H9 (cell line): ENCODE measurements at regions not wholly inside any gene's neighbourhood (a gene's known extent, or its start where the extent isn't known, plus 50 kb on each side); places are given as distances from the start of the nearest gene placed in this dataset.

Source experiments
- DNase-seq: peaks from one replicate; pipeline ENCODE4 v3.0.0-alpha.2; 2017
- H2AFZ ChIP-seq: one replicate; pipeline ENCODE4 v1.6.1; 2013; ENCODE audit warnings: mild to moderate bottlenecking, low read length, control low read depth, moderate library complexity
- H2AK5ac ChIP-seq: 2 replicates; pipeline ENCODE4 v1.6.1; 2013; ENCODE audit warnings: low read length, control low read depth, mixed read lengths; ENCODE audit not compliant: insufficient read length
- H2BK120ac ChIP-seq: one replicate; pipeline ENCODE4 v1.6.1; 2013; ENCODE audit warnings: low read depth, mild to moderate bottlenecking, low read length, control low read depth, inconsistent platforms; ENCODE audit not compliant: poor library complexity, severe bottlenecking
- H2BK12ac ChIP-seq: 2 replicates; pipeline ENCODE4 v1.6.1; 2013; ENCODE audit warnings: low read length, control low read depth, mixed read lengths, low read depth; ENCODE audit not compliant: insufficient read length
- H2BK15ac ChIP-seq: 2 replicates; pipeline ENCODE4 v1.6.1; 2013; ENCODE audit warnings: low read depth, low read length, control low read depth
- H2BK20ac ChIP-seq: one replicate; pipeline ENCODE4 v1.6.1; 2013; ENCODE audit warnings: low read depth, mild to moderate bottlenecking, low read length, control low read depth, inconsistent platforms; ENCODE audit not compliant: poor library complexity, severe bottlenecking
- H2BK5ac ChIP-seq: 2 replicates; pipeline ENCODE4 v1.6.1; 2013; ENCODE audit warnings: low read length, control low read depth, mixed read lengths; ENCODE audit not compliant: insufficient read length
- H3K14ac ChIP-seq: 2 replicates; pipeline ENCODE4 v1.6.1; 2013; ENCODE audit warnings: low read length, control low read depth; ENCODE audit not compliant: insufficient read depth
- H3K18ac ChIP-seq: 2 replicates; pipeline ENCODE4 v1.6.1; 2013; ENCODE audit warnings: low read depth, mild to moderate bottlenecking, mixed read lengths, low read length, control low read depth; ENCODE audit not compliant: insufficient read length
- H3K23ac ChIP-seq: 2 replicates; pipeline ENCODE4 v1.6.1; 2013; ENCODE audit warnings: low read length, control low read depth, mixed read lengths, low read depth; ENCODE audit not compliant: insufficient read length
- H3K23me2 ChIP-seq: 2 replicates; pipeline ENCODE4 v1.6.1; 2013; ENCODE audit warnings: low read depth, mild to moderate bottlenecking, mixed read lengths, low read length, control low read depth; ENCODE audit not compliant: insufficient read length, poor library complexity, severe bottlenecking
- H3K27ac ChIP-seq: 2 replicates; pipeline ENCODE4 v1.5.1; 2013; ENCODE audit warnings: low read length, control low read depth, mixed read lengths, low read depth; ENCODE audit not compliant: insufficient read length
- H3K27me3 ChIP-seq: 2 replicates; pipeline ENCODE4 v1.6.1; 2013; ENCODE audit warnings: low read length, control low read depth, inconsistent platforms; ENCODE audit not compliant: insufficient read depth
- H3K4ac ChIP-seq: 2 replicates; pipeline ENCODE4 v1.6.1; 2013; ENCODE audit warnings: low read depth, mild to moderate bottlenecking, control low read depth, inconsistent platforms, low read length, moderate library complexity
- H3K4me1 ChIP-seq: 2 replicates; pipeline ENCODE4 v1.6.1; 2013; ENCODE audit warnings: low read length, control low read depth, inconsistent platforms; ENCODE audit not compliant: insufficient read depth
- H3K4me2 ChIP-seq: 2 replicates; pipeline ENCODE4 v1.6.1; 2013; ENCODE audit warnings: low read length, control low read depth, mixed read lengths; ENCODE audit not compliant: insufficient read length, insufficient read depth
- H3K56ac ChIP-seq: 2 replicates; pipeline ENCODE4 v1.6.1; 2013; ENCODE audit warnings: low read depth, mild to moderate bottlenecking, mixed read lengths, low read length, control low read depth; ENCODE audit not compliant: insufficient read length
- H3K79me1 ChIP-seq: 2 replicates; pipeline ENCODE4 v1.6.1; 2013; ENCODE audit warnings: low read depth, mild to moderate bottlenecking, moderate library complexity, low read length, control low read depth, inconsistent platforms; ENCODE audit not compliant: insufficient read depth, poor library complexity, severe bottlenecking
- H3K79me2 ChIP-seq: 2 replicates; pipeline ENCODE4 v1.6.1; 2013; ENCODE audit warnings: low read length, control low read depth, inconsistent platforms; ENCODE audit not compliant: insufficient read depth
- H3K9ac ChIP-seq: 2 replicates; pipeline ENCODE4 v1.6.1; 2013; ENCODE audit warnings: low read length, control low read depth, mixed read lengths; ENCODE audit not compliant: insufficient read length; ENCODE audit errors: extremely low read depth
- H3K9me3 ChIP-seq: one replicate; pipeline ENCODE4 v1.6.1; 2013; ENCODE audit warnings: low read depth, low read length, inconsistent platforms; ENCODE audit not compliant: control insufficient read depth
- H3T11ph ChIP-seq: one replicate; pipeline ENCODE4 v1.6.1; 2013; ENCODE audit warnings: mild to moderate bottlenecking, low read length, control low read depth, inconsistent platforms
- H4K20me1 ChIP-seq: one replicate; pipeline ENCODE4 v1.6.1; 2013; ENCODE audit not compliant: control insufficient read depth, insufficient read length, insufficient read depth
- H4K5ac ChIP-seq: 2 replicates; pipeline ENCODE4 v1.6.1; 2013; ENCODE audit warnings: low read depth, mild to moderate bottlenecking, mixed read lengths, low read length, control low read depth; ENCODE audit not compliant: insufficient read length
- H4K8ac ChIP-seq: replicated peaks from 2 replicates; pipeline ENCODE4 v1.6.1; 2013; ENCODE audit warnings: low read length, control low read depth, mixed read lengths, low read depth; ENCODE audit not compliant: insufficient read length
- H4K91ac ChIP-seq: 2 replicates; pipeline ENCODE4 v1.6.1; 2013; ENCODE audit warnings: low read depth, mild to moderate bottlenecking, moderate library complexity, mixed read lengths, low read length, control low read depth; ENCODE audit not compliant: insufficient read length
- H3K27ac Mint-ChIP-seq, 3 experiments: 2 replicates in 2 of 3; 3 replicates in 1 of 3; pipeline ENCODE4 v1.8.0; 2020 to 2021; ENCODE audit warnings: mixed read lengths in 3 of 3, mild to moderate bottlenecking in 1 of 3, moderate library complexity in 1 of 3
- H3K27me3 Mint-ChIP-seq: 2 replicates; pipeline ENCODE4 v1.8.0; 2021; ENCODE audit warnings: low read depth, mild to moderate bottlenecking, moderate library complexity, mixed read lengths
- H3K36me3 Mint-ChIP-seq, 3 experiments: 2 replicates in 2 of 3; 3 replicates in 1 of 3; pipeline ENCODE4 v1.8.0; 2020 to 2021; ENCODE audit warnings: low read depth in 3 of 3, mixed read lengths in 3 of 3; ENCODE audit not compliant: insufficient read depth in 1 of 3
- H3K4me1 Mint-ChIP-seq, 2 experiments: 2 replicates each; pipeline ENCODE4 v1.8.0; 2020; ENCODE audit warnings: mixed read lengths in 2 of 2
- H3K4me3 Mint-ChIP-seq, 2 experiments: 2 replicates in 1 of 2; 3 replicates in 1 of 2; pipeline ENCODE4 v1.8.0; 2020 to 2021; ENCODE audit warnings: mild to moderate bottlenecking in 2 of 2, mixed read lengths in 2 of 2, moderate library complexity in 1 of 2
- H3K9me3 Mint-ChIP-seq, 2 experiments: 2 replicates in 1 of 2; 3 replicates in 1 of 2; pipeline ENCODE4 v1.8.0; 2020; ENCODE audit warnings: mild to moderate bottlenecking in 2 of 2, mixed read lengths in 2 of 2, moderate library complexity in 1 of 2
- CTCF ChIP-seq: fragments of 200-600 bp; sonication (generic); conservative IDR thresholded peaks from 3 replicates; pipeline ENCODE4 v1.8.0; 2021; ENCODE audit warnings: antibody characterized with exemption, mild to moderate bottlenecking
- WGBS: extraction: QIAGEN DNeasy Blood & Tissue Kit; methylation state at CpG from one replicate; pipeline ENCODE4 v1.1.7; 2013; ENCODE audit warnings: missing lambda C conversion rate, low lambda C conversion rate, mixed read lengths; ENCODE audit not compliant: insufficient read length; ENCODE audit errors: extremely low coverage; 5-methylcytosine and 5-hydroxymethylcytosine counted together

DNA sequence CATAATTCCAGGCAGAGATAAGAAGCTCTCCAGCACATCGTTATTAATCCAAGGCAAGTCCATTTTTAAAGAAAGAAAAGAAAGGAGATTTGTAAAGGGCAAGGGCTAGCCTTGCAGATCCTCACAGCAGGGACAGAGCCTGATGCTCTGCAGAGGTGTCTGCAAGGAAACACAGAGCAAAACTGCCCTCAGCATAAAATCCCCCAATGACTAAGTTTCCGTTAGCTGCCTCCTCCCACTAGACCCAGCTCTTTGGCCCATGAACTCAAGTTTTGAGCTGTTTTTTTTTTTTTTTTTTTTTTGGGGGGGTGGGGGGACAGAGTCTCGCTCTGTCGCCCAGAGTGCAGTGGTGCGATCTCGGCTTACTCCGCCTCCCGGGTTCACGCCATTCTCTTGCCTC is 300.7 kb downstream of the MTERF1 start:
- Histone ChIP-seq H3K4me2 (no peak overlapping the region), H3K79me2 (no peaks in the 10 kb centered on the region)
- H3K4me1 Mint-ChIP-seq, result peaks cover 13 to 20% of the 10 kb centered on the region in 2 experiments

More for the DNA sequence above, 300.7 kb downstream of the MTERF1 start:
- Histone ChIP-seq H3K9ac (no peak overlapping the region), H3K18ac (no peak overlapping the region), H3K56ac (no peak overlapping the region), H2BK20ac (no peak overlapping the region), H3K4ac (no peak overlapping the region), H4K20me1 (no peaks in the 10 kb centered on the region), H2AK5ac (no peak overlapping the region), H3K79me1 (no peaks in the 10 kb centered on the region), H2AFZ (no peak overlapping the region), H3K27ac (no peak overlapping the region), H3K27me3 (no peaks in the 10 kb centered on the region), H4K8ac (no peak overlapping the region), H2BK15ac (no peak overlapping the region), H2BK120ac (no peak overlapping the region), H4K91ac (no peak overlapping the region), H4K5ac (no peak overlapping the region), H3K4me1 (no peaks in the 10 kb centered on the region), H3K23ac (no peak overlapping the region), H3K14ac (no peak overlapping the region), H3K23me2 (no peaks in the 10 kb centered on the region), H3T11ph (no peak overlapping the region), H2BK12ac (no peak overlapping the region), H2BK5ac (no peak overlapping the region), H3K9me3 (no peaks in the 10 kb centered on the region)
- Mint-ChIP-seq H3K36me3 (peaks cover 4 to 16% (median 5%) of the 10 kb centered on the region in 3 experiments; a peak in 5 of 7 replicates), H3K4me3 (no peak overlapping the region), H3K9me3 (peaks cover 8 to 13% of the 10 kb centered on the region in 2 experiments), H3K27me3 (no peaks in the 10 kb centered on the region), H3K27ac (no peak overlapping the region)
- no peak for DNase-seq
- no peak for TF ChIP-seq CTCF
- no CpG with 5 or more reads among the region's 9 CpGs for WGBS
